ENCODE measurements at regions not wholly inside any gene's neighbourhood (a gene's known extent, or its start where the extent isn't known, plus 50 kb on each side); places are given as distances from the start of the nearest gene placed in this dataset.
"Not testable (repeated sequence)": the region's sequence is repeated elsewhere in the genome, so short reads cannot be mapped to it uniquely, and the experiment has no call there.

DNA sequence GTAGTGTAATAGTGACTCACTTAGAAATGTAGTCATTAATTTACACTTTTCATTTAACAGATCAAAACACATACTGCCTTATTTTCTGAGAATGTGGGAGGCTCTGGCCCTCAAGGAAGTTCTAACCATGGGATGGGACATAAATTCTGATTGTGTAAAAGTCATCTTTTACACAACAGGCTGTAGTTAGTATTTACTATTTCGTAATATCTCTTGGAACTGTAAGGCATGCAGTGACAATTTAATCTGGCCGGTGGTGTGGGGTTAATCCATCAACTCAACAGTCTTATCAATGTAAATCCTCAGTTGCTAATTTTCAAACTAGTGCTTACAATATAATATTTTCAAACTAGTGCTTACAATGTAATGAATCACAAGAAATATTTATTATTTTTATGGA lies 1599.2 kb downstream of the EFNB2 start:
- no peak for DNase-seq (ENCODE audit: low read depth, low spot score)
- H3K4me1 ChIP-seq (ENCODE audit: control insufficient read depth in 1 of 2, insufficient read depth in 2 of 2, low read length in 2 of 2), result no peaks in the 10 kb centered on the region
- H4K20me1 ChIP-seq (ENCODE audit: insufficient read depth), result no peaks in the 10 kb centered on the region
- H3K79me2 ChIP-seq (ENCODE audit: insufficient read depth, low read length), result no peaks in the 10 kb centered on the region
- ChIA-PET CTCF (no interaction called here), RAD21 (ENCODE audit: low non-redundant PET in 1 of 2, low total read pairs in 2 of 2, uncharacterized antibody in 2 of 2, unreplicated experiment in 2 of 2) (no interaction called here), POLR2A (no interaction called here)
- no peak overlapping the region for H2AFZ ChIP-seq (ENCODE audit: low read depth, low read length, poor library complexity, severe bottlenecking)
- H3K9me2 ChIP-seq (ENCODE audit: insufficient read depth), result no peaks in the 10 kb centered on the region
- no peak overlapping the region for H3K4me2 ChIP-seq (ENCODE audit: low read length)
- no peaks in the 10 kb centered on the region for H3K27me3 ChIP-seq (ENCODE audit: insufficient read depth, low read length)
- no peak overlapping the region for H3K4me3 ChIP-seq (replicated peaks in 1 of 2; ENCODE audit: low read depth in 1 of 2, low read length in 2 of 2)
- no peak for ATAC-seq
- no peak overlapping the region for H3K9ac ChIP-seq (ENCODE audit: low read length)
- no peaks in the 10 kb centered on the region for H3K36me3 ChIP-seq (ENCODE audit: control insufficient read depth in 1 of 2, insufficient read depth in 2 of 2, low read length in 2 of 2)
- intact Hi-C loops (cut with micrococcal nuclease), result no loop called here
- no TSS peak for BruUV-seq (replicated peaks)
- TF ChIP-seq, protein P1, sequence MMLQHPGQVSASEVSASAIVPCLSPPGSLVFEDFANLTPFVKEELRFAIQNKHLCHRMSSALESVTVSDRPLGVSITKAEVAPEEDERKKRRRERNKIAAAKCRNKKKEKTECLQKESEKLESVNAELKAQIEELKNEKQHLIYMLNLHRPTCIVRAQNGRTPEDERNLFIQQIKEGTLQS (IDR thresholded peaks at IDR 0.05), result no peak
- TF ChIP-seq, protein P2, sequence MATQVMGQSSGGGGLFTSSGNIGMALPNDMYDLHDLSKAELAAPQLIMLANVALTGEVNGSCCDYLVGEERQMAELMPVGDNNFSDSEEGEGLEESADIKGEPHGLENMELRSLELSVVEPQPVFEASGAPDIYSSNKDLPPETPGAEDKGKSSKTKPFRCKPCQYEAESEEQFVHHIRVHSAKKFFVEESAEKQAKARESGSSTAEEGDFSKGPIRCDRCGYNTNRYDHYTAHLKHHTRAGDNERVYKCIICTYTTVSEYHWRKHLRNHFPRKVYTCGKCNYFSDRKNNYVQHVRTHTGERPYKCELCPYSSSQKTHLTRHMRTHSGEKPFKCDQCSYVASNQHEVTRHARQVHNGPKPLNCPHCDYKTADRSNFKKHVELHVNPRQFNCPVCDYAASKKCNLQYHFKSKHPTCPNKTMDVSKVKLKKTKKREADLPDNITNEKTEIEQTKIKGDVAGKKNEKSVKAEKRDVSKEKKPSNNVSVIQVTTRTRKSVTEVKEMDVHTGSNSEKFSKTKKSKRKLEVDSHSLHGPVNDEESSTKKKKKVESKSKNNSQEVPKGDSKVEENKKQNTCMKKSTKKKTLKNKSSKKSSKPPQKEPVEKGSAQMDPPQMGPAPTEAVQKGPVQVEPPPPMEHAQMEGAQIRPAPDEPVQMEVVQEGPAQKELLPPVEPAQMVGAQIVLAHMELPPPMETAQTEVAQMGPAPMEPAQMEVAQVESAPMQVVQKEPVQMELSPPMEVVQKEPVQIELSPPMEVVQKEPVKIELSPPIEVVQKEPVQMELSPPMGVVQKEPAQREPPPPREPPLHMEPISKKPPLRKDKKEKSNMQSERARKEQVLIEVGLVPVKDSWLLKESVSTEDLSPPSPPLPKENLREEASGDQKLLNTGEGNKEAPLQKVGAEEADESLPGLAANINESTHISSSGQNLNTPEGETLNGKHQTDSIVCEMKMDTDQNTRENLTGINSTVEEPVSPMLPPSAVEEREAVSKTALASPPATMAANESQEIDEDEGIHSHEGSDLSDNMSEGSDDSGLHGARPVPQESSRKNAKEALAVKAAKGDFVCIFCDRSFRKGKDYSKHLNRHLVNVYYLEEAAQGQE (IDR thresholded peaks at IDR 0.05; ENCODE audit: low read depth), result no peak
- no peak overlapping the region for H3K27ac ChIP-seq (ENCODE audit: low read depth, low read length)
- H3K9me3 ChIP-seq (ENCODE audit: control insufficient read depth in 1 of 2, insufficient read depth in 1 of 2, low read depth in 1 of 2, low read length in 2 of 2), result no peaks in the 10 kb centered on the region

DNA sequence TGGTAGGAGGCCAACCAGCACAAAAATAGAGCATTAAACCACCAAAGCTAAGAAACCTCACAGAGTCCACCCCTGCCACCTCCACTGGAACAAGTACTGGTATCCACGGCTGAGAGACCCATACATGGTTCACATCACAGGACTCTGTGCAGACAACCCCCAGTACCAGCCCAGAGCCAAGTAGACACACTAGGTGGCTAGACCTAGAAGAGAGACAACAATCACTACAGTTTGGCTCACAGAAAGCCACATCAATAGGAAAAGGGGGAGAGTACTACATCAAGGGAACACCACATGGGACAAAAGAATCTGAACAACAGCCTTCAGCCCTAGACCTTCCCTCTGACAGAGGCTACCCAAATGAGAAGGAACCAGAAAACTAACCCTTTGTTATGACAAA lies 1614.9 kb downstream of the EFNB2 start:
- intact Hi-C loops (cut with micrococcal nuclease); H3K9me3 ChIP-seq (ENCODE audit: control insufficient read depth in 1 of 2, insufficient read depth in 1 of 2, low read depth in 1 of 2, low read length in 2 of 2); H3K4me2 ChIP-seq (ENCODE audit: low read length); H3K9ac ChIP-seq (ENCODE audit: low read length); RAD21 ChIA-PET (ENCODE audit: low non-redundant PET in 1 of 2, low total read pairs in 2 of 2, uncharacterized antibody in 2 of 2, unreplicated experiment in 2 of 2); H4K20me1 ChIP-seq (ENCODE audit: insufficient read depth); H3K9me2 ChIP-seq (ENCODE audit: insufficient read depth); H3K79me2 ChIP-seq (ENCODE audit: insufficient read depth, low read length); H3K27me3 ChIP-seq (ENCODE audit: insufficient read depth, low read length); DNase-seq (ENCODE audit: low read depth, low spot score); BruUV-seq (replicated peaks); H3K27ac ChIP-seq (ENCODE audit: low read depth, low read length); H3K4me3 ChIP-seq (replicated peaks in 1 of 2; ENCODE audit: low read depth in 1 of 2, low read length in 2 of 2); ATAC-seq; CTCF ChIA-PET; H3K4me1 ChIP-seq (ENCODE audit: control insufficient read depth in 1 of 2, insufficient read depth in 2 of 2, low read length in 2 of 2); H2AFZ ChIP-seq (ENCODE audit: low read depth, low read length, poor library complexity, severe bottlenecking); POLR2A ChIA-PET; H3K36me3 ChIP-seq (ENCODE audit: control insufficient read depth in 1 of 2, insufficient read depth in 2 of 2, low read length in 2 of 2): not testable (repeated sequence)

All from HCT116 (cell line).